ENCODE measurements at regions not wholly inside any gene's neighbourhood (a gene's known extent, or its start where the extent isn't known, plus 50 kb on each side); places are given as distances from the start of the nearest gene placed in this dataset.

- Histone ChIP-seq H3K4me2 (no peak overlapping the region), H3K27me3 (no peaks in the 10 kb centered on the region), H4K20me1 (no peaks in the 10 kb centered on the region), H3K4me1 (no peaks in the 10 kb centered on the region), H3K9ac (no peak overlapping the region), H3K9me3 (no peaks in the 10 kb centered on the region), H3K4me3 (no peak overlapping the region), H3K36me3 (no peaks in the 10 kb centered on the region), H3K27ac (no peak overlapping the region)
- TF ChIP-seq Cebpa-rat (IDR thresholded peaks at IDR 0.05): no peak
Measured at GRCh38 chr18:57242285-57242684, 95.4 kb downstream of the BOD1L2 start.

- no peaks in the 10 kb centered on the region for H3K36me3 ChIP-seq
- H3K4me1 ChIP-seq: no peaks in the 10 kb centered on the region
- H3K4me2 ChIP-seq: no peak overlapping the region
- H4K20me1 ChIP-seq: no peaks in the 10 kb centered on the region
- no peak overlapping the region for H3K27ac ChIP-seq
- H3K27me3 ChIP-seq: no peaks in the 10 kb centered on the region
- no peaks in the 10 kb centered on the region for H3K9me3 ChIP-seq
- H3K9ac ChIP-seq: no peak overlapping the region
- no peak for TF ChIP-seq Cebpa-rat (IDR thresholded peaks at IDR 0.05)
- H3K4me3 ChIP-seq: no peak overlapping the region
Measured at GRCh38 chr18:57243624-57244179, 96.8 kb downstream of the BOD1L2 start.

GRCh38 chr18:57249179-57249578 lies 102.3 kb downstream of the BOD1L2 start:
- TF ChIP-seq Cebpa-rat (IDR thresholded peaks at IDR 0.05): no peak
- Histone ChIP-seq H3K27ac (no peak overlapping the region), H3K9me3 (no peaks in the 10 kb centered on the region)

GRCh38 chr18:57249883-57250282 lies 102.5 kb upstream of the ST8SIA3 start:
- H3K9ac ChIP-seq: no peak overlapping the region
- no peaks in the 10 kb centered on the region for H3K4me1 ChIP-seq
- no peaks in the 10 kb centered on the region for H3K27me3 ChIP-seq
- H3K4me2 ChIP-seq: no peak overlapping the region
- H4K20me1 ChIP-seq: no peaks in the 10 kb centered on the region
- no peaks in the 10 kb centered on the region for H3K9me3 ChIP-seq
- no peaks in the 10 kb centered on the region for H3K36me3 ChIP-seq
- H3K27ac ChIP-seq: no peak overlapping the region
- no peak for TF ChIP-seq Cebpa-rat (IDR thresholded peaks at IDR 0.05)
- H3K4me3 ChIP-seq: no peak overlapping the region

More at GRCh38 chr18:57249179-57249578, 102.3 kb downstream of the BOD1L2 start:
- Histone ChIP-seq H3K9ac (no peak overlapping the region), H4K20me1 (no peaks in the 10 kb centered on the region), H3K4me2 (no peak overlapping the region), H3K4me1 (no peaks in the 10 kb centered on the region), H3K27me3 (no peaks in the 10 kb centered on the region), H3K36me3 (no peaks in the 10 kb centered on the region), H3K4me3 (no peak overlapping the region)

GRCh38 chr18:57251747-57252146 lies 100.6 kb upstream of the ST8SIA3 start:
- no peak overlapping the region for H3K9ac ChIP-seq
- H3K36me3 ChIP-seq: no peaks in the 10 kb centered on the region
- H3K27me3 ChIP-seq: no peaks in the 10 kb centered on the region
- no peaks in the 10 kb centered on the region for H4K20me1 ChIP-seq
- no peak for TF ChIP-seq Cebpa-rat (IDR thresholded peaks at IDR 0.05)
- no peaks in the 10 kb centered on the region for H3K4me1 ChIP-seq
- H3K4me3 ChIP-seq: no peak overlapping the region
- H3K27ac ChIP-seq: no peak overlapping the region
- no peaks in the 10 kb centered on the region for H3K9me3 ChIP-seq
- H3K4me2 ChIP-seq: no peak overlapping the region

GRCh38 chr18:57253903-57254302 lies 98.5 kb upstream of the ST8SIA3 start:
- Histone ChIP-seq H3K27ac (no peak overlapping the region), H3K27me3 (no peaks in the 10 kb centered on the region), H3K4me1 (no peaks in the 10 kb centered on the region), H3K4me2 (no peak overlapping the region), H3K4me3 (no peak overlapping the region), H3K9me3 (no peaks in the 10 kb centered on the region), H4K20me1 (no peaks in the 10 kb centered on the region), H3K36me3 (no peaks in the 10 kb centered on the region), H3K9ac (no peak overlapping the region)
- TF ChIP-seq Cebpa-rat (IDR thresholded peaks at IDR 0.05): no peak

- H3K9ac ChIP-seq: no peak overlapping the region
- no peaks in the 10 kb centered on the region for H3K4me1 ChIP-seq
- H3K9me3 ChIP-seq: no peaks in the 10 kb centered on the region
- no peaks in the 10 kb centered on the region for H3K36me3 ChIP-seq
- H3K27ac ChIP-seq: no peak overlapping the region
- no peaks in the 10 kb centered on the region for H3K27me3 ChIP-seq
- no peak for TF ChIP-seq Cebpa-rat (IDR thresholded peaks at IDR 0.05)
- H3K4me3 ChIP-seq: no peak overlapping the region
- no peak overlapping the region for H3K4me2 ChIP-seq
- no peaks in the 10 kb centered on the region for H4K20me1 ChIP-seq
Measured at GRCh38 chr18:57258131-57258777, 94.1 kb upstream of the ST8SIA3 start.

GRCh38 chr18:57267368-57267925 lies 84.9 kb upstream of the ST8SIA3 start:
- TF ChIP-seq Cebpa-rat (IDR thresholded peaks at IDR 0.05): no peak
- H3K4me3 ChIP-seq: no peak overlapping the region
- H3K36me3 ChIP-seq: no peaks in the 10 kb centered on the region
- no peak overlapping the region for H3K9ac ChIP-seq
- H3K4me1 ChIP-seq: no peaks in the 10 kb centered on the region
- no peaks in the 10 kb centered on the region for H3K27me3 ChIP-seq
- no peaks in the 10 kb centered on the region for H4K20me1 ChIP-seq
- no peak overlapping the region for H3K27ac ChIP-seq
- no peaks in the 10 kb centered on the region for H3K9me3 ChIP-seq
- no peak overlapping the region for H3K4me2 ChIP-seq

GRCh38 chr18:57269756-57270155 lies 82.6 kb upstream of the ST8SIA3 start:
- no peak overlapping the region for H3K4me3 ChIP-seq
- H3K27ac ChIP-seq: no peak overlapping the region
- no peaks in the 10 kb centered on the region for H3K27me3 ChIP-seq
- no peaks in the 10 kb centered on the region for H3K4me1 ChIP-seq
- no peak overlapping the region for H3K4me2 ChIP-seq
- no peak overlapping the region for H3K9ac ChIP-seq
- no peaks in the 10 kb centered on the region for H3K36me3 ChIP-seq
- TF ChIP-seq Cebpa-rat (IDR thresholded peaks at IDR 0.05): no peak
- no peaks in the 10 kb centered on the region for H4K20me1 ChIP-seq
- no peaks in the 10 kb centered on the region for H3K9me3 ChIP-seq

- Histone ChIP-seq H3K27ac (no peak overlapping the region), H3K9me3 (no peaks in the 10 kb centered on the region), H3K4me3 (no peak overlapping the region), H3K4me2 (no peak overlapping the region), H3K4me1 (no peaks in the 10 kb centered on the region), H3K9ac (no peak overlapping the region), H3K27me3 (no peaks in the 10 kb centered on the region), H3K36me3 (no peaks in the 10 kb centered on the region), H4K20me1 (no peaks in the 10 kb centered on the region)
- TF ChIP-seq Cebpa-rat (IDR thresholded peaks at IDR 0.05): no peak
Measured at GRCh38 chr18:57270156-57270555, 82.2 kb upstream of the ST8SIA3 start.

Measured in BLaER1 (cell line).